ES-I3 (cell line): ENCODE measurements at regions not wholly inside any gene's neighbourhood (a gene's known extent, or its start where the extent isn't known, plus 50 kb on each side); places are given as distances from the start of the nearest gene placed in this dataset.

Experiments used
- H3K36me3 ChIP-seq: 2 replicates; pipeline ENCODE4 v1.6.1; 2013; ENCODE audit warnings: mild to moderate bottlenecking, low read length, control low read depth, moderate library complexity; ENCODE audit not compliant: insufficient read depth
- H3K4me1 ChIP-seq: 2 replicates; pipeline ENCODE4 v1.6.1; 2013; ENCODE audit warnings: mild to moderate bottlenecking, control low read depth, low read length; ENCODE audit not compliant: insufficient read depth
- H3K9ac ChIP-seq: 2 replicates; pipeline ENCODE4 v1.6.1; 2013; ENCODE audit warnings: low read depth, mild to moderate bottlenecking, low read length, moderate library complexity
- H3K9me3 ChIP-seq: 2 replicates; pipeline ENCODE4 v1.6.1; 2013; ENCODE audit warnings: mild to moderate bottlenecking, low read length, moderate library complexity; ENCODE audit not compliant: control insufficient read depth, insufficient read depth

DNA sequence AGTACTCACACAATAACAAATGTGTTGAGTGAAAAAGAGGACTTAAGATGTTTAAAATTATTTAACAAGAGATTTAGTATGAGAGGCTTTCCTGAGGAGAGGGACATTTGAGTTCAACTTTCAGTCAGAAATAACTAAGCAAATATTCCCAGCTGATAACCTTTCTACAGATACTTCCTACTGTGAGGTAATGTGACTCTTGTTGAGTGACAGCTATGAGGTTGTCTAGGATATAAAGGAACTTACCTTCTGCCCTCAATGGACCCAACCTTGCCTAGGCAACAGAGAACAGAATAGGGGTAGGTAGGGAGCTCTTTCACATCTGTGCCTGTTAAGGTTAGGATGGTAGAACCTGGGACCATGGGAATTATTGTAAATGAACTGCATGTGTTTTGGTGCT lies 54.7 kb downstream of the GLUD2 start:
- no peaks in the 10 kb centered on the region for H3K9me3 ChIP-seq

DNA sequence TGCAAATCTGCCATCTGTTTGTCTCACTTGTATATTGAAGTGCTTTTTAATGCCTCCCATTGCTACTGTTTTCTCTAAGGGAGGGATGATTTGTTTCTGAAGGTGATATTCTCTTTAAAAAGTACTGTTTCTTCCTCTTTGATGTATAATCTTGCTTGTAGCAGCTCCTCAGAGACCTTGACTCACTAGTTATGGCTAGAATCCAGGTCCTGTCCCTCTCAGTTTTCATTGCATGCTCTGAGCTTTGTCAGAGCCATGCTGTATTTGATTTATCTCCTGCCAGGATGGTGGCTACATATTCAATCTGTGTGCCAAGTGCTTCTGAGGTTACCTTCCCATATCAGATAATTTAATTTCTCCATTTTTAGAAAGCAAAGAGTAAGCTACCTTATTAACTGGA lies 56.0 kb downstream of the GLUD2 start:
- Histone ChIP-seq H3K4me1 (no peaks in the 10 kb centered on the region), H3K36me3 (no peaks in the 10 kb centered on the region), H3K9ac (no peak overlapping the region), H3K9me3 (no peaks in the 10 kb centered on the region)

More for the DNA sequence above, 54.7 kb downstream of the GLUD2 start:
- no peaks in the 10 kb centered on the region for H3K4me1 ChIP-seq
- H3K36me3 ChIP-seq: no peaks in the 10 kb centered on the region
- no peak overlapping the region for H3K9ac ChIP-seq

DNA sequence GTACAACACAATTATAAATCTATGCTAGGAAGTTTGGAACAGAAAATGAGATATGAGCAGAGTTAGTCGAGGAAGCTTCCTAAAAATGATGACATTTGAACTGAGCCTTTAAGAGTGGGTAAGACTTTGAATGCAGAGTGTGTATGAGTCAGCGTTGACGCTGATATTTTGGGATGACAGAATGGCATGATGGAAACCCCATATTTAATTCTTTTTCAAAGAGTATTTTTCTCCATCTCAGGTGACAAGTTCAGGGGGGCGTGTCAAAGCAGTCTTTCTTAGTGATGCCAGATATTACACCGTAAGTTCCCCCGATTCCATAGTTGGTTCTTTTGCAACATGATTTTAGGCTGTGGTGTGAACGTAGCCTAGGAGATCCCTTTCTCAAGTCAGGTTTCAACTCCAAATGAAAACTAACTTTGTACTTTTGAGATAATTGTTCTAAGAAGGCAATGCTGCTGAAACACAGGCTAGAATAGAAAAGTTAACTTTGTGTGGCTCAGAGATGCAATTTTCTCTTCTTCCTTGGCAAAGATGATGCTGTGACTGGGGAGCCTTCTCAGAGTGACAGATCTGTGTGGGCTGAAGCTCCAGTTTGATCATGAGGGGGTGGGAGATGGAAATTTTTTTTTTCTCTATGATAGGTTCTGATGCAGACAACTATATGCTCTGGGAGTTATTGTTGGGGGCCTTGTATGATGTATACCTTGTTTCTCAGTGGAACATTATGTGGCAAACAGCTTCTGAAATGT lies 59.2 kb downstream of the GLUD2 start:
- no peaks in the 10 kb centered on the region for H3K36me3 ChIP-seq
- peaks cover 4% of the 10 kb centered on the region; the same call in 1 of the 2 replicates for H3K9me3 ChIP-seq
- no peak overlapping the region for H3K9ac ChIP-seq
- no peaks in the 10 kb centered on the region for H3K4me1 ChIP-seq

DNA sequence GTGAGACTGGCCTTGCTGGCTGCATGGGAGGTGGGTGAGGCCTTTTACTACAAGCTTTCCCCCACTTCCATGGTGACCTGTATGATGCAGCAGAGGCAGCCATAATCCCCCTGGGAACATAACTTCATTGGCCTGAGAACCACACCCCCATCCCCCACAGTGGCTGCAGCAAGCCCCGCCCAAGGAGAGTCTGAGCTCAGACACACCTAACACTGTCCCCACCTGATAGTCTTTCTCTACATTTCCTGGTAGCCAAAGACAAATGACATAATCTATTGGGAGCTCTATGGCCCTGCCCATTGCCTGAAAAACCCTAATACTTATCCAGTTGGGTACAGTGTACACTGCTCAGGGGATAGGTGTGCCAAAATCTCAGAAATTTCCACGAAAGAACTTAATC lies 62.6 kb downstream of the GLUD2 start:
- Histone ChIP-seq H3K36me3 (no peaks in the 10 kb centered on the region), H3K4me1 (no peaks in the 10 kb centered on the region), H3K9ac (no peak overlapping the region), H3K9me3 (peaks cover 4% of the 10 kb centered on the region; the same call in 1 of the 2 replicates)

GRCh38 chrX:121110536-121110935 lies 63.1 kb downstream of the GLUD2 start:
- Histone ChIP-seq H3K9me3 (peaks cover 4% of the 10 kb centered on the region; the same call in 1 of the 2 replicates), H3K4me1 (no peaks in the 10 kb centered on the region), H3K9ac (no peak overlapping the region), H3K36me3 (no peaks in the 10 kb centered on the region)

DNA sequence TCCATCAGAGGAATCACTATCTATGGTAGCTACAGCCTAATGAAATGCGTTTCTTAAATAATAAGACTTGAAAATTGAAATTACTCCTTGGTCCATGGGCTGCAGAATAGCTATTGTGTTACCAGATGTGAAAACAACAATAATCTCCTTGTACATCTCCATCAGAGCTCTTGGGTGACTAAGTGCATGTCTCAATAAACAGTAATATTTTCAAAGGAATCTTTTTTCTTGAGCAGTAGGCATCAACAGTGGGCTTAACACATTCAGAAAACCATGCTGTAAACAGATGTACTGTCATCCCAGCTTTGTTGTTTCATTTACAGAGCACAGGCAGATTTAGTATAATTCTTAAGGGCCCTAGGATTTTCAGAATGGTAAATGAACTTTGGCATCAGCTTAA lies 67.3 kb downstream of the GLUD2 start:
- Histone ChIP-seq H3K4me1 (no peaks in the 10 kb centered on the region), H3K9ac (no peak overlapping the region), H3K36me3 (no peaks in the 10 kb centered on the region), H3K9me3 (peaks cover 4% of the 10 kb centered on the region; the same call in 1 of the 2 replicates)

DNA sequence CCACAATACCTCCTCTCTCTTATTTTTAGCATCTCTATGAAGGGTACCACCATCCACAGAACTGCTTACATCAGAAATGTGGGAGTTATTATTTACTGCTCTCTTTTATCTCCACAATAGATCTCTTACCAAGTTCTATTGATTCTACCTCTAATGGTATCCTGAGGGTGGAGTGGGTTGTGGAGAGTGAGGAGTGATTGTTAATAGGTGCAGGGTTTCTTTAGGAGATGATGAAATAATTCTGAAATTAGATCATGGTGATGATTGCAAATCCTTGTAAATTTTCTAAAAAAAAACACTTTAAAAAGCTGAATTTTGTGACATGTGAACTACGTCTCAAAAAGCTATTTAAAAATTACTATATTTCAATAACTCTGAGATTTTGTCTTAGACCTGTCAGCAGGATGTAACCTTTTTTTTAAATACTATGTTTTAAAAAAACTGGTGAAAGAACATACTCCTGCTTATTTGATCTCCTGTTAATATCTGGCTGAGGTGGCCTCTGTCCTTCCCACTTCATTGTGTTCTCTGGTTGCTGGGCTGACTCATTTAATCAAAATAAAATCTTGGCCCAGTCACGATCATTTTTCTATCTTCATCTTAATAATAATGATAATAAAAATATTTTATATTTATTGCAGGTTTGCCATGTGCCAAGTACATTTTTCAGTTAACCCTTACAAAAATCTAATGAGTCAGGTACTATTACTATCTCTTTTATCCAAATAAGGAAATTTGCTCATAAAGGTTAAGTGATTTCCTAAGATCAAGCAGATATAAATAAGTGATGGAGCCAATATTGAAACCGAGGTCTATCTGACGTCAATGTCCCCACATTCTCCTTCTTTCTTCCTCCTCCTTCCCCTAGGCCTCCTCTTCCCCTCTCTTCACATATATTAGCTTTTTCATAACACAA lies 73.5 kb downstream of the GLUD2 start:
- no peaks in the 10 kb centered on the region for H3K4me1 ChIP-seq
- H3K9ac ChIP-seq: no peak overlapping the region
- no peaks in the 10 kb centered on the region for H3K9me3 ChIP-seq
- H3K36me3 ChIP-seq: no peaks in the 10 kb centered on the region

DNA sequence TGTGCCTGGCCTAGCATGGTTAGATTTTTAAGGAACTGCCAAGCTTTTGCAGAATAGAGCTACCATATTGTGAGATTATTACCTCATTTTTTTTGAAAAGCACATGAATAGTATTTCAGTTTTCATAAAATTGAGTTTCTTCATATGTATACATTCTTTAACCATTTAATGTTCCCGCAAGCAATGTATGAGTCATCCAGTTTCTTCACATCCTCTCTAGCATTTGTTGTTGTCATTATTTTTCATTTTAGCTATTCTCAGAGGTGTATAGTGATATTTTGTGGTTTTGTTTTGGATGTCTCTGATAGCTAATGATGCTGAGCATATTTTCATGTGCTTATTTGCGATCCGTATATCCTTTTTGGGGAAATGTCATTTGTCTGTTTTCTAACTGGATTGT lies 74.9 kb downstream of the GLUD2 start:
- Histone ChIP-seq H3K4me1 (no peaks in the 10 kb centered on the region), H3K9me3 (no peaks in the 10 kb centered on the region), H3K9ac (no peak overlapping the region), H3K36me3 (no peaks in the 10 kb centered on the region)

- H3K36me3 ChIP-seq: no peaks in the 10 kb centered on the region
- H3K4me1 ChIP-seq: no peaks in the 10 kb centered on the region
- H3K9me3 ChIP-seq: no peaks in the 10 kb centered on the region
- no peak overlapping the region for H3K9ac ChIP-seq
These were observed 81.8 kb downstream of the GLUD2 start for GRCh38 chrX:121128925-121129877.

DNA sequence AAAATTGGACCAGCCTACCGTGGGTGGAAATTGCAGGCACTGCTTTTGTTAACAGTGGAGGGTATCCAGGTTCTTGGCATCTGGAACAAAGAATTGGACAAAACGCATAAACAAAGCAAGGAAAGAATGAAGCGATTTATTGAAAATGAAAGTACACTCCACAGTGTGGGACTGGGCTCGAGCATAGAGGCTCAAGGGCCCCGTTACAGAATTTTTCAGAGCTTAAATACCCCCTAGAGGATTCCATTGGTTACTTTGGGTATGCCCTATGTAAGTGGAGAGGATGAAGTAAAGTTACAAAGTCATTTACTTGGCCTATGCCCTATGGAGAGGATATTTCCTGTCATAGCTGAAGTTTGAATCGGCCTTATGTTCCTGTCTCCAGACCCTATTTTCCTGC lies 85.3 kb downstream of the GLUD2 start:
- Histone ChIP-seq H3K9me3 (no peaks in the 10 kb centered on the region), H3K36me3 (no peaks in the 10 kb centered on the region), H3K9ac (no peak overlapping the region), H3K4me1 (no peaks in the 10 kb centered on the region)

DNA sequence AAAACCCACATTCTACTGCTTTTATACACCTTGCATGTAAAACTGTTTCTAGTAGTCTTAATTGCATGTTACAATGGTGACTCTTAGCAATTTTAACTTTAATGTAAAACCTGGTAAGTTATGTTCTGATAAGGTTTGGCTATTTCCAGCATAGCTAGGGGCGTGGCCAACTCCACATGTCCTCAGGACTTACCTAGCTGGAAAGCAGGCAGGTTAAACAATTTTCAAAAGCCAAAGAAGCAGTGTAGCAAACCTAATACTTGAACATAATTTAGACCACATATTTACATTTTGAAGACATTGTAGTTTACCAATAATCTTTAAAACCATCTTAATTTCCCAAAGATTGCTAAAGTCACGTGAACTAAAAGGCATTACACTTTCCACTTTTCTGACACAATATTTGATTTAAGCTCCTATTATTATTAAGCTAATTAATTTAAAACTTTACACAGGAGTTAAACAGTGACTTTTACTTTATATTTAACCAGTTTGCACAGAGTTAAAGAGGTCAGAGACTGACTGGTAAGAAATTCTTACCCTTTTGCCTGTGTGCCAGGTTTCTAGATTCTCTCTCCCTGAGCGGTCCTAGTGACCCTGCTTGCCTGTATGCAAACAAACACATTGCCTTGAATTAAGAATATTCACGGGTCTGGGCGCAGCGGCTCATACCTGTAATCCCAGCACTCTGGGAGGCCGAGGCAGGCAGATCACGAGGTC lies 88.2 kb downstream of the GLUD2 start:
- H3K9me3 ChIP-seq: no peaks in the 10 kb centered on the region
- no peaks in the 10 kb centered on the region for H3K4me1 ChIP-seq
- no peak overlapping the region for H3K9ac ChIP-seq
- no peaks in the 10 kb centered on the region for H3K36me3 ChIP-seq

- 0 out of 2 replicates have a peak, but pooled peaks cover 3% of the 10 kb centered on the region for H3K4me1 ChIP-seq
These were observed 98.7 kb downstream of the GLUD2 start for GRCh38 chrX:121146059-121146628.

GRCh38 chrX:121150217-121150616 lies 102.8 kb downstream of the GLUD2 start:
- Histone ChIP-seq H3K9me3 (no peaks in the 10 kb centered on the region), H3K36me3 (no peaks in the 10 kb centered on the region), H3K9ac (no peak overlapping the region), H3K4me1 (0 out of 2 replicates have a peak, but pooled peaks cover 3% of the 10 kb centered on the region)

More at GRCh38 chrX:121146059-121146628, 98.7 kb downstream of the GLUD2 start:
- H3K9ac ChIP-seq: no peak overlapping the region
- H3K36me3 ChIP-seq: no peaks in the 10 kb centered on the region
- H3K9me3 ChIP-seq: no peaks in the 10 kb centered on the region
